GM23338 (cell line): ENCODE measurements at regions not wholly inside any gene's neighbourhood (a gene's known extent, or its start where the extent isn't known, plus 50 kb on each side); places are given as distances from the start of the nearest gene placed in this dataset.

Experiments
- ATAC-seq: fragments of 200-7000 bp; cut with Tn5 transposase; 3 replicates; pipeline ENCODE4 v1.9.1; 2020
- DNase-seq: peaks from one replicate; pipeline ENCODE4 v3.0.0-alpha.2; 2015; ENCODE audit warnings: low spot score
- H2AFZ ChIP-seq: fragments of 200-600 bp; sonication (generic); 2 replicates; pipeline ENCODE4 v1.8.0; 2016; ENCODE audit warnings: antibody characterized with exemption, mild to moderate bottlenecking, moderate library complexity
- H3F3A ChIP-seq: fragments of 200-600 bp; sonication (generic); replicated peaks from 2 replicates; pipeline ENCODE4 v1.8.0; 2017; ENCODE audit warnings: antibody characterized with exemption, mixed run types, low read depth
- H3K27ac ChIP-seq: fragments of 200-600 bp; sonication (generic); 2 replicates; pipeline ENCODE4 v1.6.1; 2016; ENCODE audit warnings: low read depth
- H3K27me3 ChIP-seq: fragments of 200-600 bp; sonication (generic); 2 replicates; pipeline ENCODE4 v1.8.0; 2016; ENCODE audit warnings: mild to moderate bottlenecking, mixed run types, moderate library complexity; ENCODE audit not compliant: insufficient read depth
- H3K36me3 ChIP-seq: fragments of 200-600 bp; sonication (generic); 2 replicates; pipeline ENCODE4 v1.8.0; 2016; ENCODE audit warnings: mild to moderate bottlenecking; ENCODE audit not compliant: insufficient read depth
- H3K4me1 ChIP-seq: fragments of 200-600 bp; sonication (generic); 2 replicates; pipeline ENCODE4 v1.8.0; 2016; ENCODE audit warnings: mild to moderate bottlenecking, moderate library complexity; ENCODE audit not compliant: insufficient read depth
- H3K4me2 ChIP-seq: fragments of 200-600 bp; sonication (generic); 2 replicates; pipeline ENCODE4 v1.7.1; 2017; ENCODE audit warnings: mixed run types
- H3K4me3 ChIP-seq: fragments of 200-600 bp; sonication (generic); 2 replicates; pipeline ENCODE4 v1.6.1; 2016; ENCODE audit warnings: mixed run types
- H3K79me2 ChIP-seq: fragments of 200-600 bp; sonication (generic); replicated peaks from 2 replicates; pipeline ENCODE4 v1.8.0; 2017; ENCODE audit warnings: mild to moderate bottlenecking; ENCODE audit not compliant: insufficient read depth
- H3K9me2 ChIP-seq: fragments of 200-600 bp; sonication (generic); 2 replicates; pipeline ENCODE4 v1.8.0; 2017; ENCODE audit not compliant: insufficient read depth
- H4K20me1 ChIP-seq: fragments of 200-600 bp; sonication (generic); replicated peaks from 2 replicates; pipeline ENCODE4 v1.8.0; 2017; ENCODE audit warnings: mild to moderate bottlenecking; ENCODE audit not compliant: insufficient read depth
- H3K27ac Mint-ChIP-seq: 2 replicates; pipeline ENCODE4 v1.8.0; 2020; ENCODE audit warnings: inconsistent platforms, mild to moderate bottlenecking, moderate library complexity, mixed read lengths
- H3K27me3 Mint-ChIP-seq: 3 replicates; pipeline ENCODE4 v1.8.0; 2022; ENCODE audit warnings: low read depth, mild to moderate bottlenecking, moderate library complexity, mixed read lengths, inconsistent platforms; ENCODE audit not compliant: insufficient read depth, poor library complexity
- H3K36me3 Mint-ChIP-seq: 3 replicates; pipeline ENCODE4 v1.8.0; 2021; ENCODE audit warnings: low read depth, mild to moderate bottlenecking, inconsistent platforms, moderate library complexity, mixed read lengths
- H3K4me1 Mint-ChIP-seq: 3 replicates; pipeline ENCODE4 v1.8.0; 2020; ENCODE audit warnings: mild to moderate bottlenecking, inconsistent platforms, mixed read lengths
- H3K4me3 Mint-ChIP-seq: 3 replicates; pipeline ENCODE4 v1.8.0; 2021; ENCODE audit warnings: moderate library complexity, mild to moderate bottlenecking, inconsistent platforms, mixed read lengths
- H3K9me3 Mint-ChIP-seq: 3 replicates; pipeline ENCODE4 v1.8.0; 2020; ENCODE audit warnings: moderate library complexity, mild to moderate bottlenecking, inconsistent platforms, mixed read lengths
- CREB1 ChIP-seq: fragments of 250-450 bp; sonication (Bioruptor Pico); IDR thresholded peaks from 2 replicates; pipeline ENCODE4 v1.5.0; 2020; ENCODE audit warnings: low read depth, mild to moderate bottlenecking, moderate library complexity
- ETS1 ChIP-seq: IDR thresholded peaks from 2 replicates; pipeline ENCODE4 v1.6.1; 2016; ENCODE audit warnings: antibody characterized with exemption
- EZH2 ChIP-seq: fragments of 200-600 bp; sonication (generic); IDR thresholded peaks from one replicate; pipeline ENCODE4 v1.8.0; 2017; ENCODE audit warnings: antibody characterized with exemption, mild to moderate bottlenecking, low read depth; ENCODE audit not compliant: unreplicated experiment
- EZH2phosphoT487 ChIP-seq: fragments of 200-600 bp; sonication (generic); IDR thresholded peaks from one replicate; pipeline ENCODE4 v1.8.1; 2018; ENCODE audit warnings: antibody characterized with exemption; ENCODE audit not compliant: unreplicated experiment
- JUNB ChIP-seq: IDR thresholded peaks from one replicate; pipeline ENCODE4 v1.6.1; 2016; ENCODE audit warnings: antibody characterized with exemption; ENCODE audit not compliant: unreplicated experiment
- NANOG ChIP-seq: IDR thresholded peaks from 2 replicates; pipeline ENCODE4 v1.6.1; 2016; ENCODE audit warnings: antibody characterized with exemption, borderline replicate concordance
- POLR2AphosphoS5 ChIP-seq: IDR thresholded peaks from 2 replicates; pipeline ENCODE4 v1.6.1; 2016; ENCODE audit warnings: antibody characterized with exemption, low read depth
- STAT1 ChIP-seq: IDR thresholded peaks from one replicate; pipeline ENCODE4 v1.6.1; 2016; ENCODE audit warnings: antibody characterized with exemption; ENCODE audit not compliant: unreplicated experiment
- ZNF114 ChIP-seq: fragments of 250-450 bp; sonication (Bioruptor Pico); IDR thresholded peaks from 2 replicates; pipeline ENCODE4 v1.5.0; 2020; ENCODE audit warnings: mild to moderate bottlenecking, moderate library complexity
- ZNF331 ChIP-seq: fragments of 250-450 bp; sonication (Bioruptor Pico); IDR thresholded peaks from 2 replicates; pipeline ENCODE4 v1.5.0; 2020; ENCODE audit warnings: low read depth, mild to moderate bottlenecking, moderate library complexity
- ZNF462 ChIP-seq: fragments of 250-450 bp; sonication (Bioruptor Pico); IDR thresholded peaks from 2 replicates; pipeline ENCODE4 v1.5.0; 2020; ENCODE audit warnings: mild to moderate bottlenecking, moderate library complexity
- TF ChIP-seq, protein P1 (sequence below): IDR thresholded peaks from one replicate; pipeline ENCODE4 v1.6.1; 2018; ENCODE audit warnings: antibody characterized with exemption; ENCODE audit not compliant: unreplicated experiment
- TF ChIP-seq, protein P2 (sequence below), 2 experiments: fragments of 200-600 bp in 1 of 2; sonication (generic) in 1 of 2; conservative IDR thresholded peaks; 2 replicates each; pipeline versions ENCODE4 v1.5.1 to v1.6.1; 2016 to 2017; ENCODE audit warnings: antibody characterized with exemption in 2 of 2, low read depth in 2 of 2, mild to moderate bottlenecking in 2 of 2, moderate library complexity in 1 of 2

DNA sequence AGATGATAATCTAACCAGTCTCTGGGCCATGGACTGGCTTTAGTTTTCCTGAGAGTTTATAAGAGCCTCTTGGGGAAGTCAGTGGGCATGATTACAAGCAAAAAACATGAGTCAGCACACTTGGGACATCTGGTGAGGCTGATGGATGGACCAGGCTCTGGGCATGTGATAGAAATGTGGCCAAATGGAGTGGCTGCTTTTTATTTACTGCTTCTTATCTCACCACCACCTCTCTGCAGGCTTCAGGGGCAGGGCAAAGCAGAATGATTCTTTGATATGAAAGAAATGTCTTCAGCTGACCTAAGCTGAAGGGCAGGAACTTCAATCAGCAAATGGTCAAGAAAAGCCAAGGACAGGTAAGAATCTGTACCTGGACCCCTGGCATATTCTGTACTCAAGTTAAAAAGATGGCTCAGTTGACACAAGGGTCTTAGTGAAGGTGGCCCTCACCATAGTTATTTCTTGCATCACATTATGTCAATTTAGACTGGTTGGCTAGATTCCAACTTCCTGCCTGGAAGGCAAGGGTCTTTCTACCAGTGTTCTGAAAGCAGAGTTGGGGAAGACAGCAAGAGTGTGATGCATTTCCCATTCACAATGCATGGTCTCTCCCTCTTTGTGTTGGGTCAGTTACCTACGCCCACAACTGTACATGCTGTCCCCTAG lies 162.8 kb downstream of the FASLG start:
- no peak for DNase-seq
- Histone ChIP-seq H3K9me2 (no peaks in the 10 kb centered on the region), H3K79me2 (no peaks in the 10 kb centered on the region), H3K4me2 (no peak overlapping the region), H3F3A (no peaks in the 10 kb centered on the region), H3K36me3 (no peaks in the 10 kb centered on the region), H3K4me3 (no peak overlapping the region), H3K27ac (no peak overlapping the region), H3K27me3 (no peaks in the 10 kb centered on the region), H3K4me1 (peaks cover 4% of the 10 kb centered on the region; the same call in 1 of the 2 replicates), H4K20me1 (no peaks in the 10 kb centered on the region), H2AFZ (no peak overlapping the region; the same call in 1 of the 2 replicates)
- H3K9me3 Mint-ChIP-seq = no peaks in the 10 kb centered on the region
- no peak for ATAC-seq
- H3K4me3 Mint-ChIP-seq = no peak overlapping the region
- no peaks in the 10 kb centered on the region for H3K36me3 Mint-ChIP-seq
- H3K4me1 Mint-ChIP-seq = peaks cover 7% of the 10 kb centered on the region; the same call in 1 of the 3 replicates
- H3K27me3 Mint-ChIP-seq = peaks cover 3% of the 10 kb centered on the region
- no peak for TF ChIP-seq ZNF462 (CRISPR knock-in tag)
- TF ChIP-seq, protein P1, sequence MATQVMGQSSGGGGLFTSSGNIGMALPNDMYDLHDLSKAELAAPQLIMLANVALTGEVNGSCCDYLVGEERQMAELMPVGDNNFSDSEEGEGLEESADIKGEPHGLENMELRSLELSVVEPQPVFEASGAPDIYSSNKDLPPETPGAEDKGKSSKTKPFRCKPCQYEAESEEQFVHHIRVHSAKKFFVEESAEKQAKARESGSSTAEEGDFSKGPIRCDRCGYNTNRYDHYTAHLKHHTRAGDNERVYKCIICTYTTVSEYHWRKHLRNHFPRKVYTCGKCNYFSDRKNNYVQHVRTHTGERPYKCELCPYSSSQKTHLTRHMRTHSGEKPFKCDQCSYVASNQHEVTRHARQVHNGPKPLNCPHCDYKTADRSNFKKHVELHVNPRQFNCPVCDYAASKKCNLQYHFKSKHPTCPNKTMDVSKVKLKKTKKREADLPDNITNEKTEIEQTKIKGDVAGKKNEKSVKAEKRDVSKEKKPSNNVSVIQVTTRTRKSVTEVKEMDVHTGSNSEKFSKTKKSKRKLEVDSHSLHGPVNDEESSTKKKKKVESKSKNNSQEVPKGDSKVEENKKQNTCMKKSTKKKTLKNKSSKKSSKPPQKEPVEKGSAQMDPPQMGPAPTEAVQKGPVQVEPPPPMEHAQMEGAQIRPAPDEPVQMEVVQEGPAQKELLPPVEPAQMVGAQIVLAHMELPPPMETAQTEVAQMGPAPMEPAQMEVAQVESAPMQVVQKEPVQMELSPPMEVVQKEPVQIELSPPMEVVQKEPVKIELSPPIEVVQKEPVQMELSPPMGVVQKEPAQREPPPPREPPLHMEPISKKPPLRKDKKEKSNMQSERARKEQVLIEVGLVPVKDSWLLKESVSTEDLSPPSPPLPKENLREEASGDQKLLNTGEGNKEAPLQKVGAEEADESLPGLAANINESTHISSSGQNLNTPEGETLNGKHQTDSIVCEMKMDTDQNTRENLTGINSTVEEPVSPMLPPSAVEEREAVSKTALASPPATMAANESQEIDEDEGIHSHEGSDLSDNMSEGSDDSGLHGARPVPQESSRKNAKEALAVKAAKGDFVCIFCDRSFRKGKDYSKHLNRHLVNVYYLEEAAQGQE = no peak
- TF ChIP-seq, protein P2, sequence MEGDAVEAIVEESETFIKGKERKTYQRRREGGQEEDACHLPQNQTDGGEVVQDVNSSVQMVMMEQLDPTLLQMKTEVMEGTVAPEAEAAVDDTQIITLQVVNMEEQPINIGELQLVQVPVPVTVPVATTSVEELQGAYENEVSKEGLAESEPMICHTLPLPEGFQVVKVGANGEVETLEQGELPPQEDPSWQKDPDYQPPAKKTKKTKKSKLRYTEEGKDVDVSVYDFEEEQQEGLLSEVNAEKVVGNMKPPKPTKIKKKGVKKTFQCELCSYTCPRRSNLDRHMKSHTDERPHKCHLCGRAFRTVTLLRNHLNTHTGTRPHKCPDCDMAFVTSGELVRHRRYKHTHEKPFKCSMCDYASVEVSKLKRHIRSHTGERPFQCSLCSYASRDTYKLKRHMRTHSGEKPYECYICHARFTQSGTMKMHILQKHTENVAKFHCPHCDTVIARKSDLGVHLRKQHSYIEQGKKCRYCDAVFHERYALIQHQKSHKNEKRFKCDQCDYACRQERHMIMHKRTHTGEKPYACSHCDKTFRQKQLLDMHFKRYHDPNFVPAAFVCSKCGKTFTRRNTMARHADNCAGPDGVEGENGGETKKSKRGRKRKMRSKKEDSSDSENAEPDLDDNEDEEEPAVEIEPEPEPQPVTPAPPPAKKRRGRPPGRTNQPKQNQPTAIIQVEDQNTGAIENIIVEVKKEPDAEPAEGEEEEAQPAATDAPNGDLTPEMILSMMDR (conservative IDR thresholded peaks at IDR 0.05; ENCODE audit: low read depth in 2 of 2) = no peak
- no peak for TF ChIP-seq NANOG
- TF ChIP-seq POLR2AphosphoS5 = no peak
- TF ChIP-seq ZNF114 = no peak
- TF ChIP-seq STAT1 = no peak
- no peak for TF ChIP-seq ZNF331 (CRISPR knock-in tag)
- TF ChIP-seq ETS1 = no peak
- no peak for TF ChIP-seq EZH2phosphoT487
- no peak for TF ChIP-seq JUNB
- no peak for TF ChIP-seq CREB1
- no peak for TF ChIP-seq EZH2
- no peak overlapping the region for H3K27ac Mint-ChIP-seq
